ENCODE measurements at regions not wholly inside any gene's neighbourhood (a gene's known extent, or its start where the extent isn't known, plus 50 kb on each side); places are given as distances from the start of the nearest gene placed in this dataset.

GRCh38 chr17:72516772-72517399 lies 396.1 kb downstream of the SOX9 start:
- no peak overlapping the region for H3K27ac ChIP-seq (ENCODE audit: low read depth, low read length)
- no peaks in the 10 kb centered on the region; the same call in 1 of the 2 replicates for H3K9me3 ChIP-seq (ENCODE audit: control insufficient read depth, insufficient read depth, low read length)
- no peak for TF ChIP-seq CTCF (IDR thresholded peaks at IDR 0.05; ENCODE audit: low read depth, low read length)
- ChIA-PET CTCF (no interaction called here), POLR2A (no interaction called here)
- H3K27me3 ChIP-seq (ENCODE audit: control insufficient read depth, insufficient read depth, low read length): no peaks in the 10 kb centered on the region
- no peak overlapping the region for H3K4me3 ChIP-seq (ENCODE audit: low read depth, low read length)
- DNase-seq (ENCODE audit: low read depth, low spot score): no peak

GRCh38 chr17:72517413-72518158 lies 396.8 kb downstream of the SOX9 start:
- no peak for DNase-seq (ENCODE audit: low read depth, low spot score)
- no peaks in the 10 kb centered on the region for H3K27me3 ChIP-seq (ENCODE audit: control insufficient read depth, insufficient read depth, low read length)
- no peak overlapping the region for H3K4me3 ChIP-seq (ENCODE audit: low read depth, low read length)
- no peaks in the 10 kb centered on the region; the same call in 1 of the 2 replicates for H3K9me3 ChIP-seq (ENCODE audit: control insufficient read depth, insufficient read depth, low read length)
- POLR2A ChIA-PET: no interaction called here
- no peak overlapping the region for H3K27ac ChIP-seq (ENCODE audit: low read depth, low read length)
- CTCF ChIA-PET: no interaction called here
- no peak for TF ChIP-seq CTCF (IDR thresholded peaks at IDR 0.05; ENCODE audit: low read depth, low read length)

- TF ChIP-seq CTCF (IDR thresholded peaks at IDR 0.05; ENCODE audit: low read depth, low read length): no peak
- Histone ChIP-seq H3K9me3 (ENCODE audit: control insufficient read depth, insufficient read depth, low read length) (no peaks in the 10 kb centered on the region), H3K4me3 (ENCODE audit: low read depth, low read length) (no peak overlapping the region), H3K27ac (ENCODE audit: low read depth, low read length) (no peak overlapping the region), H3K27me3 (ENCODE audit: control insufficient read depth, insufficient read depth, low read length) (no peaks in the 10 kb centered on the region)
- ChIA-PET CTCF (no interaction called here), POLR2A (no interaction called here)
- no peak for DNase-seq (ENCODE audit: low read depth, low spot score)
These were observed 397.4 kb downstream of the SOX9 start for GRCh38 chr17:72518159-72518732.

GRCh38 chr17:72518753-72519597 lies 398.2 kb downstream of the SOX9 start:
- ChIA-PET CTCF (interaction anchor here (0.5 to 1.0 kb wide), 3 partner anchors 9 to 398 kb away, joined by 3 to 8 read pairs (median 4); partner anchors contain the start of gene SOX9), POLR2A (no interaction called here)
- no peak overlapping the region for H3K27ac ChIP-seq (ENCODE audit: low read depth, low read length)
- H3K27me3 ChIP-seq (ENCODE audit: control insufficient read depth, insufficient read depth, low read length): no peaks in the 10 kb centered on the region
- no peak for TF ChIP-seq CTCF (IDR thresholded peaks at IDR 0.05; ENCODE audit: low read depth, low read length)
- no peak for DNase-seq (ENCODE audit: low read depth, low spot score)
- no peak overlapping the region for H3K4me3 ChIP-seq (ENCODE audit: low read depth, low read length)
- no peaks in the 10 kb centered on the region for H3K9me3 ChIP-seq (ENCODE audit: control insufficient read depth, insufficient read depth, low read length)
